ENCODE measurements at regions not wholly inside any gene's neighbourhood (a gene's known extent, or its start where the extent isn't known, plus 50 kb on each side); places are given as distances from the start of the nearest gene placed in this dataset.

DNA sequence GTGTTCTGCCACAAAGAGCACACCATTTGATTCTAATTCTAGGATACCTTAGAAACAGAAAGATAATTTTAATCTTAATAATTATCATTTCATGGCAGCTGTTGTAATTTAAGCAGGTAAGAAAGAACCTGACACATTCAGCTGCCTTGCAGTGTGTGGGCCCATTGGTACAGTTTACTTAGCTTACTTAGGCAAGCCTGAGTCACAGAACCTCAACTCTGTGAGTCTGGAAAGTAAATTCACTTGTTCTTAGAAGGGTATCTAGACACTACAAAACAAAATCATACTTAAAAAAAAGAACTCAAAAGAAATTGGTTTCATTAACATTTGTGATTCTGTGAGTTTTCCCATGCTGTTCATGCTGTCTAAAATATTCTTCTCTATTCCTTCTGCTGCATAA, 956.3 kb upstream of the SLC39A10 start (continued):
- TF ChIP-seq KDM5A (IDR thresholded peaks at IDR 0.05; ENCODE audit: low read length) (no peak), CHD2 (IDR thresholded peaks at IDR 0.05; ENCODE audit: low read length) (no peak), CBX5 (IDR thresholded peaks at IDR 0.05; ENCODE audit: low read depth, low read length) (no peak)
